SH-SY5Y (cell line): ENCODE measurements at regions not wholly inside any gene's neighbourhood (a gene's known extent, or its start where the extent isn't known, plus 50 kb on each side); places are given as distances from the start of the nearest gene placed in this dataset.
A peak's percentile ranks its signal among the peaks of the same experiment; 100 is the strongest.

Experiments used
- GATA2 ChIP-seq: IDR thresholded peaks from 2 replicates; pipeline ENCODE4 v1.6.1; 2011; ENCODE audit warnings: mild to moderate bottlenecking, low read depth, low read length
- GATA3 ChIP-seq: IDR thresholded peaks from 2 replicates; pipeline ENCODE4 v1.6.1; 2011; ENCODE audit warnings: low read depth, mild to moderate bottlenecking, low read length, moderate library complexity

DNA sequence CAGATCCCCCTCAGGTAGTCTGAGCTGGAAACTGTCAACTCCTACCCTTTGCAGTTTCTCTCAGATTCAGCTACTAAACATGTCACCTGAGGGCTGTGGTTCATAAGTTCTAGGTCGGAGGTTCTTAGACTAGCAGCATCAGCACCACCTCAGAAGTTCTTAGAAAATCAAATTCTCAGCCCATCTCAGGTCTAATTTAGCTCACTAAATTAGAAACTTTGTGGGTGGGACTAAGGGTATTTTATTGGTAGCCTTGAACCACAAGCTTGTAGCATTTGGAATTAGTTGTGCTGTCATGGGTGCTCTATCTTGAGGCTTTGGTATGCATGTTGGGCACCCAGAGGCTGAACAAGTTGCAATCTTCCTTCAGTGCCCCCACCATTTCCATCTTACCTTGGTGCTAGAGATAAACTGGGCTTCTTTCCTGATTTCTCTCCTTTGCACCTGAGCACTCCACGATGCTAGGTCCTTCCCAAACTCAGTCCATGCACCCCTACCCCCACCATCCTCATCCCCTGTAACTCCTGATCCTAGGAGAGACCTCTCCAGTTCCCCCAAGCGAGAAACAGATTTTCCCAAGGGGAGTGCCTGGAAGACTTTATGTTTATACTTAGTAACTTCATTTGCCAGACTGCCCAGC lies 54.2 kb downstream of the S1PR1 start:
- TF ChIP-seq GATA3: no peak
- TF ChIP-seq GATA2: no peak

DNA sequence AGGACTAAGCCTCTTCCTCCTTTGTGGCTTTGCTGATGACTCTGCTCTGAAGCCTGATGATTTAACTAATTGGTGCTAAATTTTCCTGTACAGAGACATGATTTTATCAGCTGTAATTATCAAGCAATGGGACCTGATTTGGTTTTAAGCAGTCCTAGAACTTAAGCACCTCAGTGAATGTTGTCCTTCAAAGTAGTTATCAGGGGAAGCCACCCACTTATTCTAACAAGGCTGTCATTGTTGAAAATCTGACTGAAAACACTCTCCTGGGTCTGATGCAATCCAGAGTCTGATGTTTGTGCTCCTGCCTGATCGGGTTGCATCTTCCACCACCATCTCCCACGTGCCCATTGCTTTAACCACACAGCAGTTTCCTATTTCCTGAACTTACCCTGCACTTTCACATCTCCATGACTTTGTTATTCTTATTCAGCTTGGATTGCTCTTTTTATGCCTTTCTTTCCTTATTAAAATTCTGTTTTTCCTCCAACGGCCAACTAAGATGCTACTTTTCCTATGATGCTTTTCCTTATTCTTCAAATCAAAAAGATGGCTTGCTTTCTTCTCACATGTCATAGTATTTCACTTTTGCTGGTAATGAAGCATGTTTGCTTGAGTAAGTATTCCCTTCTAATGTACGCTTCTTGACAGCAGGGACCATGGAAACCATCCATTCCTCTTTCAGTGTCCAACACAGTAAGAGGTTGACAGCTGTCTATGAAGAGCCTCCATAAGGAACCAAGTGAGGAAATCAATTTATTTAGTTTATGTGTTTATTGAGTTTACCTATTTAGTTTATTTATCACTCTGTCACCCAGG lies 55.0 kb downstream of the S1PR1 start:
- TF ChIP-seq GATA3 (no peak), GATA2 (no peak)

GRCh38 chr1:101293461-101294051 lies 56.7 kb downstream of the S1PR1 start:
- TF ChIP-seq GATA2 (no peak), GATA3 (no peak)

DNA sequence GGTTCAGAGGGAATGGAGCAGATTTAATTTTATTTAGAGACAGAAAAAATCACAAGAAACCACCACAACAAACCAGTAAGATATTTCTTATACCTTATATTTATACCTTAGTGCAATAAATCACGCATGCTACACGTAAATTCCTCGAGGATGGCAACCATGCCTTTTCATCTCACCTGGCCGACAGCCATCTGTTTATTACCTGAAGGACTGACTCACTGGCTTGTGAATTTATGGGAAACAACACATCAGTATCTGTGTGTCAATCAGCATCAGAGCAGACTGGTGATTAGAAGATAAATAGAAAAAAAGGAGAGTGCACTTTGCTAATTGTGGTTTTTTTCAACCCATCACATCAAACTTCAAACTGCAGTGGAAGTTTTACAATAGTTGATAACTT lies 58.4 kb downstream of the S1PR1 start:
- no peak for TF ChIP-seq GATA2
- peak; percentile 47; the same call in 1 of the 2 replicates for TF ChIP-seq GATA3

DNA sequence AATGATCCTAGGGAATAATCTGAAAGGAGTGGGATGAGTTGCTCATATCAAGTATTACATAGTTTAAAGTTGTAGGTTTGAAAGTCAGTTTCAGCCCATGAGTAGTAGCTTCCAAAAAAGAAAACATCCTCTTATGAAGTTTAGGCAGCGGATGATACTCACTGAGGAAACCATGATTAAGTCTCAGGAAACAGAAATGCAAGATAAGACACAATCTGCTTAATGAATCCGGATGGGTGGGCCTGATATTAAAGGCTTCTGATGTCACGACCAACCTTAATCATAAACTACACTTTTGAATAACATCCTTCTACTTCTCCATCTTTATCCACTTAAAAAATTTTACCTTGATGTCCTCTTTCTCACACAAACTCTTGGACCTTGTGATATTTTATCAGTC lies 61.8 kb downstream of the S1PR1 start:
- TF ChIP-seq GATA3 (no peak), GATA2 (no peak)

DNA sequence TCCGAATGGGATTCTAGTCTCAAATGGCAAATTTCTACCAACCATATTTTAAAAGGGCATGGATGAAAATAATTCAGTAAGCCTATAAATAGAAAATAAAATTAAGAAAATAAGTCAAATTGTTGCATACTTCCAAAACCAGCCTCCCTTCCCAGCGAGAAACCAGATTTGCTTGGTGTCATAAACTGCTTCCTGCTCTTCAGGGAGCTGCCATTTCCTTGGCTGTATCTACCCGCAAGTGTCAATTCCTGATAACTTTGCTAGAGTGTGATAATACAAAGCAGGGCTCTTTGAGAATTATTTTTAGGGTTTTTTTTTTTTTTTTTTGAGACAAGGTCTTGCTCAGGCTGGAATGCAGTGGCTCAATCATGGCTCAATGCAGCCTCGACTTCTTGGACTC lies 62.3 kb downstream of the S1PR1 start:
- no peak for TF ChIP-seq GATA3
- TF ChIP-seq GATA2: no peak

- TF ChIP-seq GATA3: no peak
- no peak for TF ChIP-seq GATA2
These were observed 62.9 kb downstream of the S1PR1 start for GRCh38 chr1:101299710-101300109.

GRCh38 chr1:101300916-101301315 lies 64.1 kb downstream of the S1PR1 start:
- TF ChIP-seq GATA3 (no peak), GATA2 (no peak)

DNA sequence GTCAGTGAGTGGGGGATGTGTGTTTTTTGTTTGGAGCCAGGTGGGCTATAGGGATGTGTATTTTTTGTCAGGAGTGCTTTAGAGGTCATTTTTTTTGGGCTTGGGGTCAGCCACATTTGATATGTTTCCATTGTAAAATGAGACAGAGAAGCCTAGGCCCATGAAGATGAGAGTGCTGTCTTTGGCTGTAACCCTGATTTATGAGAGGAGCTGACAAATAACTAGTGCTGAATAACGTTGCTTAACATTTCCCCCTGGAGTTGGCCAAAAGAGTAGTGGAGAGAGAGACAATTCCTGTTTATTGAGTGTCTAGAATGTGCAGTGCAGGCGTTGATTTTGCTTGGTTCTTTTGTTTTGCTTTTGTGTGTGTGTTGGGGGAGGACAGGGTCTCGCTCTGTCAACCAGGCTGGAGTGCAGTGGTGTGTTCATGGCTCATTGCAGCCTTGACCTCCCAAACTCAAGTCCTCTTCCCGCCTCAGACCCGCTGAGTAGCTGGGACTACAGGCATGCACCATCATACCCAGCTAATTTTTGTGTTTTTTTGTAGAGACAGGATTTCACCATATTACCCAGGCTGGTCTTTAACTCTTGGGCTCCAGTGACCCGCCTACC lies 64.7 kb downstream of the S1PR1 start:
- no peak for TF ChIP-seq GATA3
- no peak for TF ChIP-seq GATA2

- TF ChIP-seq GATA2 (no peak), GATA3 (no peak)
These were observed 66.2 kb downstream of the S1PR1 start for GRCh38 chr1:101302831-101303511.

- TF ChIP-seq GATA3 (no peak), GATA2 (no peak)
These were observed 71.3 kb downstream of the S1PR1 start for GRCh38 chr1:101307985-101308689.

DNA sequence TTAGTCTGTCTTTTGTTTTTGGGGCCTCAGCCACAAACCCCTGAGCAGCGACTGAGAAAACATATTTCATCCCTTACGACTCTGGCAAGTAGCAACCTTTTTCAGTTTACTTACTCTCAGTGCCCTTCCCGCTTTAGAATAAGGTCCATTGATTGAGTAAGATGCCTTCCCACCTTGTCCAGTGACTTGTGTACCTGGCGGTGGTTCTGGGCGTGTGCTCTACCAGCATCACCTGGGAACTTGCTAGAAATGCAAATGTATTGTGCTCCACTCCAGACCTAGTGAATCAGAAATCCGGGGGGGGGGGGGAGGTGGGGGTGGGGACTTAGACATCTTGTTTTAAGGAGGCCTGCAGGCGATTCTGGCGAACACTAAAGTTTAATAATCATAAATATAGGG lies 72.1 kb downstream of the S1PR1 start:
- TF ChIP-seq GATA3 (no peak), GATA2 (no peak)
